Liver (tissue), 8 donors: ENCODE measurements at regions not wholly inside any gene's neighbourhood (a gene's known extent, or its start where the extent isn't known, plus 50 kb on each side); places are given as distances from the start of the nearest gene placed in this dataset.

Experiments
- DNase-seq: peaks from one replicate; pipeline ENCODE4 v3.0.0-alpha.2; 2017; ENCODE audit warnings: low spot score
- H3K27ac ChIP-seq, 2 donors: one replicate each; pipeline ENCODE4 v1.7.0; 2013; ENCODE audit warnings: inconsistent platforms in 2 of 2, low read length in 2 of 2, control low read depth in 1 of 2, low read depth in 1 of 2, mild to moderate bottlenecking in 1 of 2
- H3K27me3 ChIP-seq, 4 donors: one replicate each; pipeline versions ENCODE4 v1.6.1 to v1.7.0; 2013; ENCODE audit warnings: low read length in 3 of 4, inconsistent platforms in 1 of 4, mild to moderate bottlenecking in 1 of 4, moderate library complexity in 1 of 4; ENCODE audit not compliant: control insufficient read depth in 4 of 4, insufficient read depth in 4 of 4
- H3K36me3 ChIP-seq, 4 donors: one replicate each; pipeline versions ENCODE4 v1.6.1 to v1.7.0; 2013; ENCODE audit warnings: low read length in 3 of 4, mild to moderate bottlenecking in 3 of 4, low read depth in 1 of 4, moderate library complexity in 1 of 4; ENCODE audit not compliant: control insufficient read depth in 4 of 4, insufficient read depth in 3 of 4
- H3K4me1 ChIP-seq, 4 donors: one replicate each; pipeline versions ENCODE4 v1.6.1 to v1.7.0; 2013; ENCODE audit warnings: low read length in 3 of 4, mild to moderate bottlenecking in 3 of 4, moderate library complexity in 1 of 4; ENCODE audit not compliant: control insufficient read depth in 4 of 4, insufficient read depth in 4 of 4
- H3K4me3 ChIP-seq, 3 donors: one replicate each; pipeline versions ENCODE4 v1.6.1 to v1.7.0; 2013; ENCODE audit warnings: low read length in 3 of 3, control low read depth in 1 of 3, low read depth in 1 of 3, mild to moderate bottlenecking in 1 of 3
- H3K9ac ChIP-seq, 2 donors: one replicate each; pipeline ENCODE4 v1.7.0; 2013; ENCODE audit warnings: low read length in 2 of 2, mild to moderate bottlenecking in 2 of 2, moderate library complexity in 2 of 2, control low read depth in 1 of 2, low read depth in 1 of 2
- H3K9me3 ChIP-seq, 4 donors: one replicate each; pipeline versions ENCODE4 v1.6.1 to v1.7.0; 2013; ENCODE audit warnings: low read length in 3 of 4; ENCODE audit not compliant: control insufficient read depth in 4 of 4
- ATF3 ChIP-seq: IDR thresholded peaks from 2 replicates; pipeline ENCODE4 v1.6.1; 2016; ENCODE audit warnings: antibody characterized with exemption
- CTCF ChIP-seq: fragments of 150-350 bp; IDR thresholded peaks from 2 replicates; pipeline ENCODE4 v1.5.1; 2017; ENCODE audit warnings: improper control_type of control experiment, low read depth, low read length; ENCODE audit not compliant: missing input control
- EGR1 ChIP-seq, 2 donors: IDR thresholded peaks; 2 replicates each; pipeline ENCODE4 v1.6.1; 2016 to 2018; ENCODE audit warnings: antibody characterized with exemption in 2 of 2, low read depth in 2 of 2
- FOXA1 ChIP-seq: IDR thresholded peaks from 2 replicates; pipeline ENCODE4 v1.6.1; 2016; ENCODE audit warnings: antibody characterized with exemption
- FOXA2 ChIP-seq: IDR thresholded peaks from 2 replicates; pipeline ENCODE4 v1.6.1; 2016; ENCODE audit warnings: antibody characterized with exemption
- GABPA ChIP-seq, 2 donors: IDR thresholded peaks in 1 of 2; conservative IDR thresholded peaks in 1 of 2; 2 replicates each; pipeline ENCODE4 v1.6.1; 2016; ENCODE audit warnings: antibody characterized with exemption in 2 of 2, mild to moderate bottlenecking in 1 of 2, moderate library complexity in 1 of 2
- HNF4A ChIP-seq, 2 donors: conservative IDR thresholded peaks; 2 replicates each; pipeline ENCODE4 v1.6.1; 2016; ENCODE audit warnings: antibody characterized with exemption in 2 of 2, mild to moderate bottlenecking in 2 of 2
- HNF4G ChIP-seq: IDR thresholded peaks from 2 replicates; pipeline ENCODE4 v1.6.1; 2016; ENCODE audit warnings: antibody characterized with exemption
- JUND ChIP-seq, 2 donors: IDR thresholded peaks; 2 replicates each; pipeline ENCODE4 v1.6.1; 2016; ENCODE audit warnings: antibody characterized with exemption in 2 of 2
- MAX ChIP-seq: IDR thresholded peaks from 2 replicates; pipeline ENCODE4 v1.6.1; 2016; ENCODE audit warnings: antibody characterized with exemption
- NR2F2 ChIP-seq: IDR thresholded peaks from 2 replicates; pipeline ENCODE4 v1.6.1; 2016; ENCODE audit warnings: antibody characterized with exemption
- RAD21 ChIP-seq, 2 donors: IDR thresholded peaks; 2 replicates each; pipeline ENCODE4 v1.6.1; 2016; ENCODE audit warnings: antibody characterized with exemption in 2 of 2, mild to moderate bottlenecking in 2 of 2
- REST ChIP-seq: IDR thresholded peaks from 2 replicates; pipeline ENCODE4 v1.6.1; 2016; ENCODE audit warnings: antibody characterized with exemption, mild to moderate bottlenecking
- RXRA ChIP-seq, 2 donors: IDR thresholded peaks; 2 replicates each; pipeline ENCODE4 v1.6.1; 2017 to 2018; ENCODE audit warnings: antibody characterized with exemption in 2 of 2, mild to moderate bottlenecking in 1 of 2
- SP1 ChIP-seq: IDR thresholded peaks from 2 replicates; pipeline ENCODE4 v1.6.1; 2018; ENCODE audit warnings: antibody characterized with exemption, mild to moderate bottlenecking
- TAF1 ChIP-seq: conservative IDR thresholded peaks from 2 replicates; pipeline ENCODE4 v1.6.1; 2016; ENCODE audit warnings: antibody characterized with exemption, mild to moderate bottlenecking
- YY1 ChIP-seq: IDR thresholded peaks from 2 replicates; pipeline ENCODE4 v1.6.1; 2016; ENCODE audit warnings: antibody characterized with exemption, mild to moderate bottlenecking
- ZBTB33 ChIP-seq: IDR thresholded peaks from 2 replicates; pipeline ENCODE4 v1.6.1; 2016; ENCODE audit warnings: antibody characterized with exemption
- WGBS: extraction: QIAGEN DNeasy Blood & Tissue Kit; methylation state at CpG from one replicate; pipeline ENCODE4 v1.1.7; 2013; 5-methylcytosine and 5-hydroxymethylcytosine counted together
- donor health status: healthy.
- donor health status: healthy.
- donor health status: healthy.
- donor health status: healthy.
- donor health status: healthy.

GRCh38 chr15:35975941-35976340 is 430.0 kb upstream of the DPH6 start:
- no peaks in the 10 kb centered on the region for H3K9me3 ChIP-seq
- WGBS: 92% methylated on average over 4 of the region's 4 CpGs
- no peaks in the 10 kb centered on the region for H3K27me3 ChIP-seq
- DNase-seq: no peak
- no peaks in the 10 kb centered on the region for H3K4me1 ChIP-seq
- H3K27ac ChIP-seq: no peak overlapping the region
- no peaks in the 10 kb centered on the region for H3K36me3 ChIP-seq
- no peak for TF ChIP-seq ATF3
- TF ChIP-seq TAF1: no peak
- TF ChIP-seq FOXA1: no peak
- no peak for TF ChIP-seq NR2F2
- TF ChIP-seq FOXA2: no peak
- no peak for TF ChIP-seq YY1
- TF ChIP-seq MAX: no peak
- no peak for TF ChIP-seq CTCF
- TF ChIP-seq JUND (IDR thresholded peaks at IDR 0.05): no peak
- no peak for TF ChIP-seq ZBTB33
- TF ChIP-seq HNF4A (conservative IDR thresholded peaks at IDR 0.05): no peak
- no peak for TF ChIP-seq REST
- no peak for TF ChIP-seq RXRA (IDR thresholded peaks at IDR 0.05)
- TF ChIP-seq GABPA (IDR thresholded peaks at IDR 0.05 in 1 of 2, conservative IDR thresholded peaks at IDR 0.05 in 1 of 2): no peak
- no peak for TF ChIP-seq RAD21 (IDR thresholded peaks at IDR 0.05)
- TF ChIP-seq EGR1 (IDR thresholded peaks at IDR 0.05; ENCODE audit: low read depth in 2 of 2): no peak
- TF ChIP-seq HNF4G: no peak
- no peak for TF ChIP-seq SP1
- no peak overlapping the region for H3K9ac ChIP-seq
- no peak overlapping the region for H3K4me3 ChIP-seq

GRCh38 chr15:35979608-35980007 is 433.6 kb upstream of the DPH6 start:
- no peaks in the 10 kb centered on the region for H3K27me3 ChIP-seq
- no peak overlapping the region for H3K27ac ChIP-seq
- DNase-seq: no peak
- no peak overlapping the region for H3K4me3 ChIP-seq
- no peaks in the 10 kb centered on the region for H3K9me3 ChIP-seq
- H3K9ac ChIP-seq: no peak overlapping the region
- H3K4me1 ChIP-seq: no peaks in the 10 kb centered on the region
- 65% methylated on average over 2 of the region's 2 CpGs for WGBS
- no peaks in the 10 kb centered on the region for H3K36me3 ChIP-seq
- no peak for TF ChIP-seq FOXA1
- TF ChIP-seq ATF3: no peak
- no peak for TF ChIP-seq YY1
- no peak for TF ChIP-seq MAX
- no peak for TF ChIP-seq HNF4A (conservative IDR thresholded peaks at IDR 0.05)
- no peak for TF ChIP-seq SP1
- TF ChIP-seq REST: no peak
- TF ChIP-seq RXRA (IDR thresholded peaks at IDR 0.05): no peak
- TF ChIP-seq NR2F2: no peak
- no peak for TF ChIP-seq ZBTB33
- no peak for TF ChIP-seq JUND (IDR thresholded peaks at IDR 0.05)
- TF ChIP-seq TAF1: no peak
